22Rv1 (cell line): ENCODE measurements at regions not wholly inside any gene's neighbourhood (a gene's known extent, or its start where the extent isn't known, plus 50 kb on each side); places are given as distances from the start of the nearest gene placed in this dataset.

ENCODE experiments used
- ZFX ChIP-seq: fragments of 450-650 bp; IDR thresholded peaks from 2 replicates; pipeline ENCODE4 v1.6.1; 2017; ENCODE audit warnings: antibody characterized with exemption, borderline replicate concordance
- TF ChIP-seq, protein P1 (sequence below): fragments of 450-650 bp; IDR thresholded peaks from 2 replicates; pipeline ENCODE4 v1.5.1; 2017; ENCODE audit warnings: mild to moderate bottlenecking

DNA sequence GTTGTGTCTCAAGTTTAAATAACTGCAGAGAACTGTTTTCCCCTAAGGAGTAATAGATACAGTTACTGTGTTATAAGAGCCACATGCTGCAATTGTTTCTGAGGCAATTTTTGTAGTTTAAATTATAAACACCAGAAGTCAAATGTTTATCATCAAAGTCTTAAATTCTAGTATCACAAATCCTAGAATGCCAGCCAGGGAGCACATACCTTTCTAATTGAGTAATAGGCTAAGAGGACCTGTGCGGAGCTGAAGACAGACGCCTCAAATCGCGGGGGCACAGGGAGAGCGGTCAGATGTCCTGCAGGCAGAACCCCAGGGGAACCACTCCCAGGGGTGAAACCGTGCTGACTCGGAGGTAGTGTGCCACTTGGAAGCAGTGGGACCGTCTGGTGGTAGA is 65.2 kb upstream of the TNFRSF19 start:
- TF ChIP-seq, protein P1, sequence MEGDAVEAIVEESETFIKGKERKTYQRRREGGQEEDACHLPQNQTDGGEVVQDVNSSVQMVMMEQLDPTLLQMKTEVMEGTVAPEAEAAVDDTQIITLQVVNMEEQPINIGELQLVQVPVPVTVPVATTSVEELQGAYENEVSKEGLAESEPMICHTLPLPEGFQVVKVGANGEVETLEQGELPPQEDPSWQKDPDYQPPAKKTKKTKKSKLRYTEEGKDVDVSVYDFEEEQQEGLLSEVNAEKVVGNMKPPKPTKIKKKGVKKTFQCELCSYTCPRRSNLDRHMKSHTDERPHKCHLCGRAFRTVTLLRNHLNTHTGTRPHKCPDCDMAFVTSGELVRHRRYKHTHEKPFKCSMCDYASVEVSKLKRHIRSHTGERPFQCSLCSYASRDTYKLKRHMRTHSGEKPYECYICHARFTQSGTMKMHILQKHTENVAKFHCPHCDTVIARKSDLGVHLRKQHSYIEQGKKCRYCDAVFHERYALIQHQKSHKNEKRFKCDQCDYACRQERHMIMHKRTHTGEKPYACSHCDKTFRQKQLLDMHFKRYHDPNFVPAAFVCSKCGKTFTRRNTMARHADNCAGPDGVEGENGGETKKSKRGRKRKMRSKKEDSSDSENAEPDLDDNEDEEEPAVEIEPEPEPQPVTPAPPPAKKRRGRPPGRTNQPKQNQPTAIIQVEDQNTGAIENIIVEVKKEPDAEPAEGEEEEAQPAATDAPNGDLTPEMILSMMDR = no peak
- no peak for TF ChIP-seq ZFX
